ENCODE measurements at regions not wholly inside any gene's neighbourhood (a gene's known extent, or its start where the extent isn't known, plus 50 kb on each side); places are given as distances from the start of the nearest gene placed in this dataset.

GRCh38 chr16:27719106-27719445, 169.1 kb downstream of the KATNIP start:
- ChIA-PET POLR2A (no interaction called here), CTCF (no interaction called here)
- Histone ChIP-seq H3K36me3 (ENCODE audit: insufficient read depth, low read length) (peaks cover 5% of the 10 kb centered on the region), H3K4me1 (ENCODE audit: insufficient read depth, low read length) (peaks cover 12% of the 10 kb centered on the region), H3K4me3 (ENCODE audit: low read length) (no peak overlapping the region), H3K9me3 (ENCODE audit: control insufficient read depth in 1 of 2, insufficient read depth in 1 of 2, low read length in 2 of 2) (no peaks in the 10 kb centered on the region), H3K27ac (ENCODE audit: low read depth in 1 of 2, low read length in 2 of 2) (no peak overlapping the region), H3K27me3 (ENCODE audit: control insufficient read depth in 1 of 2, insufficient read depth in 2 of 2, low read length in 2 of 2) (no peaks in the 10 kb centered on the region)
- Mint-ChIP-seq H3K4me1 (ENCODE audit: low read depth) (no peaks in the 10 kb centered on the region), H3K27me3 (no peaks in the 10 kb centered on the region), H3K27ac (no peak overlapping the region), H3K4me3 (no peak overlapping the region), H3K9me3 (no peaks in the 10 kb centered on the region), H3K36me3 (ENCODE audit: low read depth) (peaks cover 37% of the 10 kb centered on the region)
- no peak for TF ChIP-seq CTCF (IDR thresholded peaks at IDR 0.05)
- ATAC-seq (ENCODE audit: poor library complexity) (no peak), DNase-seq (no peak)
- intact Hi-C loops (cut with DNase I, micrococcal nuclease) = no loop called here

- Histone ChIP-seq H3K27me3 (ENCODE audit: control insufficient read depth in 1 of 2, insufficient read depth in 2 of 2, low read length in 2 of 2) (no peaks in the 10 kb centered on the region), H3K9me3 (ENCODE audit: control insufficient read depth in 1 of 2, insufficient read depth in 1 of 2, low read length in 2 of 2) (no peaks in the 10 kb centered on the region), H3K27ac (ENCODE audit: low read depth in 1 of 2, low read length in 2 of 2) (no peak overlapping the region), H3K4me1 (ENCODE audit: insufficient read depth, low read length) (peaks cover 12% of the 10 kb centered on the region), H3K36me3 (ENCODE audit: insufficient read depth, low read length) (peaks cover 8% of the 10 kb centered on the region), H3K4me3 (ENCODE audit: low read length) (no peak overlapping the region)
- no peak for DNase-seq
- ChIA-PET POLR2A (no interaction called here), CTCF (no interaction called here)
- peaks cover 44% of the 10 kb centered on the region for H3K36me3 Mint-ChIP-seq (ENCODE audit: low read depth)
- H3K9me3 Mint-ChIP-seq = no peaks in the 10 kb centered on the region
- intact Hi-C loops (cut with DNase I, micrococcal nuclease) = no loop called here
- H3K4me1 Mint-ChIP-seq (ENCODE audit: low read depth) = no peaks in the 10 kb centered on the region
- no peak for ATAC-seq (ENCODE audit: poor library complexity)
- no peak overlapping the region for H3K4me3 Mint-ChIP-seq
- H3K27ac Mint-ChIP-seq = no peak overlapping the region
- H3K27me3 Mint-ChIP-seq = no peaks in the 10 kb centered on the region
- TF ChIP-seq CTCF (IDR thresholded peaks at IDR 0.05) = no peak
Measured at GRCh38 chr16:27720731-27721530, 171.0 kb downstream of the KATNIP start.

- intact Hi-C loops (cut with DNase I, micrococcal nuclease) = no loop called here
- no peak for ATAC-seq (ENCODE audit: poor library complexity)
- peaks cover 44% of the 10 kb centered on the region for H3K36me3 Mint-ChIP-seq (ENCODE audit: low read depth)
- ChIA-PET POLR2A (no interaction called here), CTCF (no interaction called here)
- H3K27me3 ChIP-seq (ENCODE audit: control insufficient read depth in 1 of 2, insufficient read depth in 2 of 2, low read length in 2 of 2) = no peaks in the 10 kb centered on the region
- H3K4me1 Mint-ChIP-seq (ENCODE audit: low read depth) = no peaks in the 10 kb centered on the region
- no peaks in the 10 kb centered on the region for H3K9me3 ChIP-seq (ENCODE audit: control insufficient read depth in 1 of 2, insufficient read depth in 1 of 2, low read length in 2 of 2)
- DNase-seq = no peak
- H3K27ac Mint-ChIP-seq = no peak overlapping the region
- no peaks in the 10 kb centered on the region for H3K9me3 Mint-ChIP-seq
- no peaks in the 10 kb centered on the region for H3K27me3 Mint-ChIP-seq
- TF ChIP-seq CTCF (IDR thresholded peaks at IDR 0.05) = no peak
- peaks cover 12% of the 10 kb centered on the region for H3K4me1 ChIP-seq (ENCODE audit: insufficient read depth, low read length)
- peaks cover 8% of the 10 kb centered on the region for H3K36me3 ChIP-seq (ENCODE audit: insufficient read depth, low read length)
- H3K27ac ChIP-seq (ENCODE audit: low read depth in 1 of 2, low read length in 2 of 2) = peak overlapping the region in 1 of 2 donors; percentile 14
- no peak overlapping the region for H3K4me3 ChIP-seq (ENCODE audit: low read length)
- no peak overlapping the region for H3K4me3 Mint-ChIP-seq
Measured at GRCh38 chr16:27721531-27722181, 171.7 kb downstream of the KATNIP start.

All from CD4-positive, alpha-beta T cell (primary cell).